ENCODE measurements at regions not wholly inside any gene's neighbourhood (a gene's known extent, or its start where the extent isn't known, plus 50 kb on each side); places are given as distances from the start of the nearest gene placed in this dataset.

DNA sequence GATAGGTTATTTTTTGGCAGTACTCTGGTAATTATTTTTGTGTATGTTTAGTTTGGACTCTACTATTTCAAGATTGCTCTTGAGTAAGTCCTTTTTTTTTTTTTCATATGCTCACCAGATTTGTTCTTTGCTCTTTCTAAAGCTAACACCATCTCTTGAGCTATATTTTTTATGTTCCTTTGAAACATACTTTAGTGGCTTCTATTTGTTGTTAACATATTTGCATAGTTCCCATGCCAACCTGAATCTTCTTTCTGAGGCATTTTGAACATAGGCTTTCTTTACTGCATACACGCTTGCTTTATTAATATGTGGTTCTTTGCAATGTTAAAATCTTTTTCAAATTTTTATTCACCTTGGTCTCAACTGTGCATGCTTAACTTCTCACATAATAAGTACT lies 1644.9 kb downstream of the SUCLG1 start:
- DNase-seq (ENCODE audit: extremely low read depth in 1 of 4, low spot score in 3 of 4) (no peak), ATAC-seq (no peak), FAIRE-seq (no peak)
- WGBS (ENCODE audit: insufficient coverage, low coverage, missing lambda C conversion rate), result 6% methylated on average over 1 of the region's 1 CpG
- no peaks in the 10 kb centered on the region; the same call in 1 of the 2 replicates for H3K9me3 ChIP-seq (replicated peaks; ENCODE audit: control insufficient read depth, insufficient read depth, low read depth, low read length)
- POLR2A ChIA-PET, result no interaction called here
- no peaks in the 10 kb centered on the region for H4K20me1 ChIP-seq (replicated peaks; ENCODE audit: control insufficient read depth, insufficient read depth, low read length)
- TF ChIP-seq, protein P1, sequence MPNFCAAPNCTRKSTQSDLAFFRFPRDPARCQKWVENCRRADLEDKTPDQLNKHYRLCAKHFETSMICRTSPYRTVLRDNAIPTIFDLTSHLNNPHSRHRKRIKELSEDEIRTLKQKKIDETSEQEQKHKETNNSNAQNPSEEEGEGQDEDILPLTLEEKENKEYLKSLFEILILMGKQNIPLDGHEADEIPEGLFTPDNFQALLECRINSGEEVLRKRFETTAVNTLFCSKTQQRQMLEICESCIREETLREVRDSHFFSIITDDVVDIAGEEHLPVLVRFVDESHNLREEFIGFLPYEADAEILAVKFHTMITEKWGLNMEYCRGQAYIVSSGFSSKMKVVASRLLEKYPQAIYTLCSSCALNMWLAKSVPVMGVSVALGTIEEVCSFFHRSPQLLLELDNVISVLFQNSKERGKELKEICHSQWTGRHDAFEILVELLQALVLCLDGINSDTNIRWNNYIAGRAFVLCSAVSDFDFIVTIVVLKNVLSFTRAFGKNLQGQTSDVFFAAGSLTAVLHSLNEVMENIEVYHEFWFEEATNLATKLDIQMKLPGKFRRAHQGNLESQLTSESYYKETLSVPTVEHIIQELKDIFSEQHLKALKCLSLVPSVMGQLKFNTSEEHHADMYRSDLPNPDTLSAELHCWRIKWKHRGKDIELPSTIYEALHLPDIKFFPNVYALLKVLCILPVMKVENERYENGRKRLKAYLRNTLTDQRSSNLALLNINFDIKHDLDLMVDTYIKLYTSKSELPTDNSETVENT (CRISPR knock-in tag; IDR thresholded peaks at IDR 0.05), result no peak
- TF ChIP-seq TCF7L2 (IDR thresholded peaks at IDR 0.05; ENCODE audit: low read depth, low read length), result no peak
- no peak for TF ChIP-seq ZNF586 (CRISPR knock-in tag; conservative IDR thresholded peaks at IDR 0.05)
- no peak for TF ChIP-seq CHAMP1 (IDR thresholded peaks at IDR 0.05)
- no peak for TF ChIP-seq PYGO2 (tag; IDR thresholded peaks at IDR 0.05)
- H3K9me1 ChIP-seq (ENCODE audit: control insufficient read depth, insufficient read depth, low read length), result no peaks in the 10 kb centered on the region
- no peaks in the 10 kb centered on the region for H3K79me2 ChIP-seq (ENCODE audit: control insufficient read depth, insufficient read depth, low read length)
- H3K4me1 ChIP-seq (replicated peaks in 1 of 2; ENCODE audit: control insufficient read depth in 2 of 2, insufficient read depth in 2 of 2, low read length in 2 of 2), result no peaks in the 10 kb centered on the region
- BruUV-seq (replicated peaks), result no TSS peak
- H3K36me3 ChIP-seq (ENCODE audit: control insufficient read depth, insufficient read depth, low read length), result no peaks in the 10 kb centered on the region
- H3K27ac ChIP-seq (ENCODE audit: extremely low read depth, low read depth, low read length), result no peak overlapping the region
- no peak overlapping the region for H2AFZ ChIP-seq (ENCODE audit: low read depth, low read length)
- in situ Hi-C loops (cut with MboI), result no loop called here
- H3K4me2 ChIP-seq (ENCODE audit: insufficient read depth, low read length), result no peak overlapping the region
- H3K4me3 ChIP-seq, result no peak overlapping the region
- CTCF ChIA-PET (ENCODE audit: low intra/inter-chr PET ratio), result no interaction called here
- no peaks in the 10 kb centered on the region for H3K27me3 ChIP-seq (ENCODE audit: control insufficient read depth in 2 of 2, insufficient read depth in 2 of 2, low read length in 2 of 2)
- intact Hi-C loops (cut with micrococcal nuclease), result no loop called here
- no peak overlapping the region for H3K9ac ChIP-seq (ENCODE audit: insufficient read depth in 1 of 2, low read depth in 2 of 2, low read length in 2 of 2)
